IMR-90 (cell line): ENCODE measurements at regions not wholly inside any gene's neighbourhood (a gene's known extent, or its start where the extent isn't known, plus 50 kb on each side); places are given as distances from the start of the nearest gene placed in this dataset.

Experiments used
- ATAC-seq: fragments of 200-7000 bp; cut with Tn5 transposase; 2 replicates; pipeline ENCODE4 v1.9.1; 2020; ENCODE audit warnings: low read depth, mild to moderate bottlenecking, moderate library complexity
- BruUV-seq: library from RNA; stranded (reverse); fragments of 400-500 nt; replicated peaks from 2 replicates; lab custom pipeline; 2021; lab: Mats Ljungman, UMichigan
- CTCF ChIA-PET: fragments of 300-600 bp; formaldehyde crosslinking; extraction: SDS; loops from one replicate; lab custom pipeline; 2021; ENCODE audit warnings: antibody characterized with exemption; lab: Yijun Ruan, JAX
- POLR2A ChIA-PET: fragments of 300-600 bp; sonication (Branson Sonifier 250); formaldehyde crosslinking; loops from one replicate; lab custom pipeline; 2022; ENCODE audit warnings: antibody characterized with exemption; ENCODE audit not compliant: unreplicated experiment; lab: Charles Lee
- DNase-seq: peaks from one replicate; pipeline ENCODE4 v3.0.0; 2013
- H2AFZ ChIP-seq: replicated peaks from 2 replicates; pipeline ENCODE3; 2013; ENCODE audit warnings: low read length, mild to moderate bottlenecking; ENCODE audit not compliant: poor library complexity
- H2AK5ac ChIP-seq: 2 replicates; pipeline ENCODE4 v1.6.1; 2013; ENCODE audit warnings: low read depth, low read length, inconsistent platforms
- H2AK9ac ChIP-seq: replicated peaks from 2 replicates; pipeline ENCODE3; 2013; ENCODE audit warnings: mild to moderate bottlenecking, low read depth, low read length, moderate library complexity; ENCODE audit not compliant: poor library complexity
- H2BK120ac ChIP-seq: 2 replicates; pipeline ENCODE4 v1.6.1; 2013; ENCODE audit warnings: low read depth, low read length, inconsistent platforms
- H2BK15ac ChIP-seq: 3 replicates; pipeline ENCODE4 v1.6.1; 2013; ENCODE audit warnings: low read depth, low read length, inconsistent platforms
- H2BK20ac ChIP-seq: 2 replicates; pipeline ENCODE4 v1.6.1; 2013; ENCODE audit warnings: low read depth, mild to moderate bottlenecking, inconsistent platforms, low read length, moderate library complexity
- H2BK5ac ChIP-seq: 2 replicates; pipeline ENCODE4 v1.6.1; 2013; ENCODE audit warnings: mild to moderate bottlenecking, low read depth, low read length, inconsistent platforms; ENCODE audit not compliant: poor library complexity, severe bottlenecking
- H3K14ac ChIP-seq: replicated peaks from 2 replicates; pipeline ENCODE4 v1.6.1; 2013; ENCODE audit warnings: low read depth, low read length, inconsistent platforms
- H3K18ac ChIP-seq: 2 replicates; pipeline ENCODE4 v1.6.1; 2013; ENCODE audit warnings: low read depth, low read length, control low read depth
- H3K23ac ChIP-seq: 2 replicates; pipeline ENCODE4 v1.6.1; 2013; ENCODE audit warnings: low read depth, low read length, inconsistent platforms
- H3K27ac ChIP-seq: 2 replicates; pipeline ENCODE4 v1.5.1; 2013; ENCODE audit warnings: mild to moderate bottlenecking, control low read depth, low read length; ENCODE audit not compliant: insufficient read depth
- H3K27me3 ChIP-seq: 2 replicates; pipeline ENCODE4 v1.6.1; 2013; ENCODE audit warnings: low read length; ENCODE audit not compliant: control insufficient read depth, insufficient read depth
- H3K36me3 ChIP-seq: 2 replicates; pipeline ENCODE4 v1.6.1; 2013; ENCODE audit warnings: low read length, mixed read lengths; ENCODE audit not compliant: control insufficient read depth, insufficient read depth
- H3K4ac ChIP-seq: 2 replicates; pipeline ENCODE4 v1.6.1; 2013; ENCODE audit warnings: low read depth, low read length, inconsistent platforms
- H3K4me1 ChIP-seq: 2 replicates; pipeline ENCODE4 v1.6.1; 2013; ENCODE audit warnings: low read length, mixed read lengths; ENCODE audit not compliant: control insufficient read depth, insufficient read depth
- H3K4me2 ChIP-seq: 2 replicates; pipeline ENCODE4 v1.6.1; 2013; ENCODE audit warnings: low read depth, mild to moderate bottlenecking, control low read depth, low read length, moderate library complexity
- H3K4me3 ChIP-seq: 2 replicates; pipeline ENCODE4 v1.5.1; 2013; ENCODE audit warnings: low read depth, mild to moderate bottlenecking, control low read depth, low read length, moderate library complexity; ENCODE audit not compliant: insufficient read depth
- H3K56ac ChIP-seq: 2 replicates; pipeline ENCODE4 v1.6.1; 2013; ENCODE audit warnings: low read length, inconsistent platforms; ENCODE audit not compliant: insufficient read depth; ENCODE audit errors: extremely low read depth
- H3K79me1 ChIP-seq, 2 experiments: 2 replicates each; pipeline ENCODE4 v1.6.1; 2013; ENCODE audit warnings: low read length in 2 of 2, inconsistent platforms in 1 of 2, low read depth in 1 of 2
- H3K9ac ChIP-seq: 2 replicates; pipeline ENCODE4 v1.6.1; 2013; ENCODE audit warnings: low read depth, low read length, control low read depth
- H3K9me1 ChIP-seq: 2 replicates; pipeline ENCODE4 v1.6.1; 2013; ENCODE audit warnings: low read length, inconsistent platforms; ENCODE audit not compliant: insufficient read depth
- H3K9me3 ChIP-seq: 2 replicates; pipeline ENCODE4 v1.6.1; 2013; ENCODE audit warnings: low read length; ENCODE audit not compliant: control insufficient read depth, insufficient read depth
- H4K20me1 ChIP-seq: 2 replicates; pipeline ENCODE4 v1.6.1; 2013; ENCODE audit warnings: low read length, inconsistent platforms; ENCODE audit not compliant: insufficient read depth
- H4K5ac ChIP-seq: 2 replicates; pipeline ENCODE4 v1.6.1; 2013; ENCODE audit warnings: mild to moderate bottlenecking, low read depth, low read length, control low read depth
- H4K8ac ChIP-seq, 2 experiments: 2 replicates each; pipeline ENCODE4 v1.6.1; 2013; ENCODE audit warnings: low read depth in 2 of 2, low read length in 2 of 2, control low read depth in 1 of 2, inconsistent platforms in 1 of 2
- H4K91ac ChIP-seq: 2 replicates; pipeline ENCODE4 v1.6.1; 2013; ENCODE audit warnings: low read depth, low read length, inconsistent platforms; ENCODE audit not compliant: insufficient read depth
- BHLHE40 ChIP-seq: fragments of 150-350 bp; IDR thresholded peaks from 2 replicates; pipeline ENCODE4 v1.6.1; 2016; ENCODE audit warnings: mild to moderate bottlenecking, low read depth, low read length
- CEBPB ChIP-seq: IDR thresholded peaks from 2 replicates; pipeline ENCODE4 v1.6.1; 2012; ENCODE audit warnings: low read depth, low read length, improper control_type of control experiment
- CHD1 ChIP-seq: IDR thresholded peaks from 2 replicates; pipeline ENCODE4 v1.6.1; 2012; ENCODE audit warnings: low read depth, low read length, improper control_type of control experiment
- FOS ChIP-seq: fragments of 150-350 bp; IDR thresholded peaks from 2 replicates; pipeline ENCODE4 v1.6.1; 2016; ENCODE audit warnings: low read depth, low read length
- MAFK ChIP-seq: IDR thresholded peaks from 2 replicates; pipeline ENCODE4 v1.6.1; 2012; ENCODE audit warnings: low read depth, low read length, improper control_type of control experiment
- MAZ ChIP-seq: IDR thresholded peaks from 2 replicates; pipeline ENCODE4 v1.6.1; 2012; ENCODE audit warnings: low read depth, mild to moderate bottlenecking, low read length, improper control_type of control experiment, moderate library complexity, borderline replicate concordance
- MXI1 ChIP-seq: IDR thresholded peaks from 2 replicates; pipeline ENCODE4 v1.6.1; 2012; ENCODE audit warnings: low read depth, mild to moderate bottlenecking, low read length, moderate library complexity, borderline replicate concordance
- NFE2L2 ChIP-seq: fragments of 150-350 bp; IDR thresholded peaks from 2 replicates; pipeline ENCODE4 v1.6.1; 2016; ENCODE audit warnings: low read depth, mild to moderate bottlenecking, low read length
- POLR2A ChIP-seq: IDR thresholded peaks from 2 replicates; pipeline ENCODE4 v1.6.1; 2012; ENCODE audit warnings: mild to moderate bottlenecking, low read depth, low read length
- RAD21 ChIP-seq: IDR thresholded peaks from 2 replicates; pipeline ENCODE4 v1.6.1; 2012; ENCODE audit warnings: low read length, improper control_type of control experiment
- RCOR1 ChIP-seq: IDR thresholded peaks from 2 replicates; pipeline ENCODE4 v1.6.1; 2012; ENCODE audit warnings: mild to moderate bottlenecking, low read length, improper control_type of control experiment; ENCODE audit not compliant: insufficient replicate concordance
- RFX5 ChIP-seq: IDR thresholded peaks from 2 replicates; pipeline ENCODE4 v1.8.0; 2012; ENCODE audit warnings: low read depth, mild to moderate bottlenecking, low read length, moderate library complexity
- SMC3 ChIP-seq: fragments of 150-350 bp; IDR thresholded peaks from 2 replicates; pipeline ENCODE4 v1.6.1; 2016; ENCODE audit warnings: low read depth, mild to moderate bottlenecking, antibody characterized with exemption, low read length, moderate library complexity
- WGBS, 2 experiments: methylation state at CpG; one replicate each; pipeline versions ENCODE4 v1.1.5 to v1.1.7; 2013; ENCODE audit warnings: missing lambda C conversion rate in 2 of 2; ENCODE audit not compliant: insufficient read length in 1 of 2; ENCODE audit errors: extremely low coverage in 2 of 2; 5-methylcytosine and 5-hydroxymethylcytosine counted together
- dilution Hi-C: fragments of 300-500 bp; cut with HindIII; formaldehyde crosslinking; loops from one replicate; pipeline ENCODE4 v1.14.3; 2018; ENCODE audit warnings: low sequenced_read_pairs; ENCODE audit not compliant: unreplicated experiment
- in situ Hi-C: fragments of 300-500 bp; cut with MboI; formaldehyde crosslinking; loops from 3 replicates; pipeline ENCODE4 v1.14.3; 2019; ENCODE audit warnings: low sequenced_read_pairs, inconsistent platforms, mixed read lengths
- intact Hi-C: fragments of 100-400 bp; cut with micrococcal nuclease; formaldehyde crosslinking; loops from 2 replicates; pipeline ENCODE4 v1.10.0; 2022
- TF ChIP-seq, protein P1 (sequence below): fragments of 150-350 bp; IDR thresholded peaks from 2 replicates; pipeline ENCODE4 v1.6.1; 2017; ENCODE audit warnings: mild to moderate bottlenecking, antibody characterized with exemption, low read length, low read depth
- TF ChIP-seq, protein P2 (sequence below): conservative IDR thresholded peaks from 2 replicates; pipeline ENCODE4 v1.5.1; 2012; ENCODE audit warnings: mild to moderate bottlenecking, low read depth, low read length, improper control_type of control experiment
- TF ChIP-seq, protein P3 (sequence below): fragments of 150-350 bp; IDR thresholded peaks from 2 replicates; pipeline ENCODE4 v1.6.1; 2016; ENCODE audit warnings: low read depth, mild to moderate bottlenecking, low read length, moderate library complexity, borderline replicate concordance

DNA sequence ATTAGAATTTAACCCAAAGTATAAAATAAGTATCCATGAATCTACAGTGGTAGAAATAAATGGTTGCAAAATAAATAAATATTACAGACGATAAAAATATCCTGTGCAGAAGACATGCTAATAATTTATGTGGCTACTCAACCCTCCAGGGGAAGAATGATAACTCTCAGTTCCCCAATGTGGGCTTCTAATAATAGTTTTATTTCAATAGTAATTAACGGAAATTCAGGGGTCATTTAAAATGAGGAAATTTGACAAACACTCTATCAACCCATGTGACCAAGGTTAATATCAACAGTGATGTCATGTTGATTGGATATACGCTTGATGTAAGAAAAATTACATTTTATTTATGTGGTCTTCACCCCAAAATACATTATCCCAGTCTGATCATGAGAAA, 1082.6 kb upstream of the LRRTM3 start:
- Histone ChIP-seq H3K4me2 (no peak overlapping the region), H2BK120ac (no peak overlapping the region), H3K27ac (no peak overlapping the region), H3K14ac (no peak overlapping the region), H2AFZ (no peak overlapping the region), H4K20me1 (no peaks in the 10 kb centered on the region), H3K18ac (no peak overlapping the region), H4K91ac (no peak overlapping the region), H2AK9ac (no peak overlapping the region), H3K4me1 (no peaks in the 10 kb centered on the region), H2BK15ac (no peak overlapping the region), H2BK20ac (no peak overlapping the region), H4K5ac (no peak overlapping the region), H3K36me3 (no peaks in the 10 kb centered on the region), H2AK5ac (no peak overlapping the region), H2BK5ac (no peak overlapping the region), H3K4me3 (no peak overlapping the region), H3K27me3 (no peaks in the 10 kb centered on the region), H3K23ac (no peak overlapping the region), H3K9me1 (no peaks in the 10 kb centered on the region), H3K4ac (no peak overlapping the region), H3K9ac (no peak overlapping the region), H3K79me1 (no peaks in the 10 kb centered on the region), H4K8ac (no peak overlapping the region), H3K56ac (no peak overlapping the region), H3K9me3 (0 out of 2 replicates have a peak, but pooled peaks cover 3% of the 10 kb centered on the region)
- intact Hi-C loops: no loop called here
- in situ Hi-C loops: no loop called here
- dilution Hi-C loops: no loop called here
- CTCF ChIA-PET: no interaction called here
- TF ChIP-seq RCOR1: no peak
- TF ChIP-seq, protein P1, sequence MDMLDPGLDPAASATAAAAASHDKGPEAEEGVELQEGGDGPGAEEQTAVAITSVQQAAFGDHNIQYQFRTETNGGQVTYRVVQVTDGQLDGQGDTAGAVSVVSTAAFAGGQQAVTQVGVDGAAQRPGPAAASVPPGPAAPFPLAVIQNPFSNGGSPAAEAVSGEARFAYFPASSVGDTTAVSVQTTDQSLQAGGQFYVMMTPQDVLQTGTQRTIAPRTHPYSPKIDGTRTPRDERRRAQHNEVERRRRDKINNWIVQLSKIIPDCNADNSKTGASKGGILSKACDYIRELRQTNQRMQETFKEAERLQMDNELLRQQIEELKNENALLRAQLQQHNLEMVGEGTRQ: no peak
- no peak for TF ChIP-seq MXI1
- TF ChIP-seq BHLHE40: no peak
- no peak for TF ChIP-seq POLR2A
- TF ChIP-seq CEBPB: no peak
- TF ChIP-seq CHD1: no peak
- TF ChIP-seq RFX5: no peak
- TF ChIP-seq NFE2L2: no peak
- TF ChIP-seq, protein P2, sequence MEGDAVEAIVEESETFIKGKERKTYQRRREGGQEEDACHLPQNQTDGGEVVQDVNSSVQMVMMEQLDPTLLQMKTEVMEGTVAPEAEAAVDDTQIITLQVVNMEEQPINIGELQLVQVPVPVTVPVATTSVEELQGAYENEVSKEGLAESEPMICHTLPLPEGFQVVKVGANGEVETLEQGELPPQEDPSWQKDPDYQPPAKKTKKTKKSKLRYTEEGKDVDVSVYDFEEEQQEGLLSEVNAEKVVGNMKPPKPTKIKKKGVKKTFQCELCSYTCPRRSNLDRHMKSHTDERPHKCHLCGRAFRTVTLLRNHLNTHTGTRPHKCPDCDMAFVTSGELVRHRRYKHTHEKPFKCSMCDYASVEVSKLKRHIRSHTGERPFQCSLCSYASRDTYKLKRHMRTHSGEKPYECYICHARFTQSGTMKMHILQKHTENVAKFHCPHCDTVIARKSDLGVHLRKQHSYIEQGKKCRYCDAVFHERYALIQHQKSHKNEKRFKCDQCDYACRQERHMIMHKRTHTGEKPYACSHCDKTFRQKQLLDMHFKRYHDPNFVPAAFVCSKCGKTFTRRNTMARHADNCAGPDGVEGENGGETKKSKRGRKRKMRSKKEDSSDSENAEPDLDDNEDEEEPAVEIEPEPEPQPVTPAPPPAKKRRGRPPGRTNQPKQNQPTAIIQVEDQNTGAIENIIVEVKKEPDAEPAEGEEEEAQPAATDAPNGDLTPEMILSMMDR: no peak
- TF ChIP-seq, protein P3, sequence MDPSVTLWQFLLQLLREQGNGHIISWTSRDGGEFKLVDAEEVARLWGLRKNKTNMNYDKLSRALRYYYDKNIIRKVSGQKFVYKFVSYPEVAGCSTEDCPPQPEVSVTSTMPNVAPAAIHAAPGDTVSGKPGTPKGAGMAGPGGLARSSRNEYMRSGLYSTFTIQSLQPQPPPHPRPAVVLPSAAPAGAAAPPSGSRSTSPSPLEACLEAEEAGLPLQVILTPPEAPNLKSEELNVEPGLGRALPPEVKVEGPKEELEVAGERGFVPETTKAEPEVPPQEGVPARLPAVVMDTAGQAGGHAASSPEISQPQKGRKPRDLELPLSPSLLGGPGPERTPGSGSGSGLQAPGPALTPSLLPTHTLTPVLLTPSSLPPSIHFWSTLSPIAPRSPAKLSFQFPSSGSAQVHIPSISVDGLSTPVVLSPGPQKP: no peak
- TF ChIP-seq SMC3: no peak
- TF ChIP-seq FOS: no peak
- TF ChIP-seq RAD21: no peak
- no peak for TF ChIP-seq MAZ
- no peak for TF ChIP-seq MAFK
- no TSS peak for BruUV-seq
- WGBS, 2 experiments: no CpG with 5 or more reads among the region's 3 CpGs
- POLR2A ChIA-PET: no interaction called here
- ATAC-seq (no peak), DNase-seq (no peak)
